ENCODE measurements at regions not wholly inside any gene's neighbourhood (a gene's known extent, or its start where the extent isn't known, plus 50 kb on each side); places are given as distances from the start of the nearest gene placed in this dataset.
A peak's percentile ranks its signal among the peaks of the same experiment; 100 is the strongest.

- H3K4me3 ChIP-seq (replicated peaks; ENCODE audit: low read depth, low read length) = no peak overlapping the region
- peak; percentile 90 for DNase-seq (ENCODE audit: low read depth)
- TF ChIP-seq CTCF (IDR thresholded peaks at IDR 0.05; ENCODE audit: low read length, missing control alignments) = no peak
These were observed 127.1 kb upstream of the MLIP start for GRCh38 chr6:53984163-53984562.

- DNase-seq (ENCODE audit: low read depth) = no peak
- no peak overlapping the region for H3K4me3 ChIP-seq (replicated peaks; ENCODE audit: low read depth, low read length)
- no peak for TF ChIP-seq CTCF (IDR thresholded peaks at IDR 0.05; ENCODE audit: low read length, missing control alignments)
These were observed 126.7 kb upstream of the MLIP start for GRCh38 chr6:53984581-53984980.

GRCh38 chr6:53985366-53985765 is 125.9 kb upstream of the MLIP start:
- DNase-seq (ENCODE audit: low read depth) = peak; percentile 29
- no peak for TF ChIP-seq CTCF (IDR thresholded peaks at IDR 0.05; ENCODE audit: low read length, missing control alignments)
- no peak overlapping the region for H3K4me3 ChIP-seq (replicated peaks; ENCODE audit: low read depth, low read length)

- no peak overlapping the region for H3K4me3 ChIP-seq (replicated peaks; ENCODE audit: low read depth, low read length)
- DNase-seq (ENCODE audit: low read depth) = peak; percentile 82
- TF ChIP-seq CTCF (IDR thresholded peaks at IDR 0.05; ENCODE audit: low read length, missing control alignments) = peak; percentile 96
These were observed 125.0 kb upstream of the MLIP start for GRCh38 chr6:53986165-53986720.

- DNase-seq (ENCODE audit: low read depth) = peak; percentile 30
- TF ChIP-seq CTCF (IDR thresholded peaks at IDR 0.05; ENCODE audit: low read length, missing control alignments) = no peak
- no peak overlapping the region for H3K4me3 ChIP-seq (replicated peaks; ENCODE audit: low read depth, low read length)
These were observed 124.3 kb upstream of the MLIP start for GRCh38 chr6:53986721-53987521.

GRCh38 chr6:53987522-53987888 is 123.7 kb upstream of the MLIP start:
- TF ChIP-seq CTCF (IDR thresholded peaks at IDR 0.05; ENCODE audit: low read length, missing control alignments) = no peak
- no peak overlapping the region for H3K4me3 ChIP-seq (replicated peaks; ENCODE audit: low read depth, low read length)
- DNase-seq (ENCODE audit: low read depth) = no peak

GRCh38 chr6:53989504-53989903 is 121.7 kb upstream of the MLIP start:
- no peak for TF ChIP-seq CTCF (IDR thresholded peaks at IDR 0.05; ENCODE audit: low read length, missing control alignments)
- no peak for DNase-seq (ENCODE audit: low read depth)
- no peak overlapping the region for H3K4me3 ChIP-seq (replicated peaks; ENCODE audit: low read depth, low read length)
